IPS DF 19.7 (cell line): ENCODE measurements at regions not wholly inside any gene's neighbourhood (a gene's known extent, or its start where the extent isn't known, plus 50 kb on each side); places are given as distances from the start of the nearest gene placed in this dataset.

Source experiments
- DNase-seq: peaks from one replicate; pipeline ENCODE4 v3.0.0-alpha.2; 2013; ENCODE audit warnings: low read depth, low spot score

- no peak for DNase-seq
Measured at GRCh38 chr7:114755856-114756255, 166.0 kb upstream of the MDFIC start.

GRCh38 chr7:114758661-114759227 is 163.2 kb upstream of the MDFIC start:
- DNase-seq: no peak

GRCh38 chr7:114759347-114760062 is 162.4 kb upstream of the MDFIC start:
- no peak for DNase-seq

GRCh38 chr7:114760477-114760876 is 161.4 kb upstream of the MDFIC start:
- no peak for DNase-seq

GRCh38 chr7:114761973-114762372 is 159.9 kb upstream of the MDFIC start:
- DNase-seq: no peak

- DNase-seq: no peak
Measured at GRCh38 chr7:114765331-114766040, 156.4 kb upstream of the MDFIC start.

- no peak for DNase-seq
Measured at GRCh38 chr7:114766041-114766356, 155.9 kb upstream of the MDFIC start.

GRCh38 chr7:114777288-114777687 is 144.6 kb upstream of the MDFIC start:
- no peak for DNase-seq

- no peak for DNase-seq
Measured at GRCh38 chr7:114783508-114783907, 138.4 kb upstream of the MDFIC start.

GRCh38 chr7:114784177-114784576 is 137.7 kb upstream of the MDFIC start:
- DNase-seq: no peak

GRCh38 chr7:114784746-114785145 is 137.1 kb upstream of the MDFIC start:
- no peak for DNase-seq

GRCh38 chr7:114785496-114785895 is 136.4 kb upstream of the MDFIC start:
- no peak for DNase-seq

GRCh38 chr7:114786455-114786854 is 135.4 kb upstream of the MDFIC start:
- DNase-seq: no peak

GRCh38 chr7:114787556-114787955 is 134.3 kb upstream of the MDFIC start:
- DNase-seq: no peak

GRCh38 chr7:114788706-114789105 is 133.2 kb upstream of the MDFIC start:
- no peak for DNase-seq

GRCh38 chr7:114789161-114789560 is 132.7 kb upstream of the MDFIC start:
- DNase-seq: no peak

- no peak for DNase-seq
Measured at GRCh38 chr7:114789871-114790311, 132.0 kb upstream of the MDFIC start.

- no peak for DNase-seq
Measured at GRCh38 chr7:114790521-114790920, 131.4 kb upstream of the MDFIC start.

- no peak for DNase-seq
Measured at GRCh38 chr7:114791771-114792170, 130.1 kb upstream of the MDFIC start.

GRCh38 chr7:114793155-114793845 is 128.6 kb upstream of the MDFIC start:
- no peak for DNase-seq

- no peak for DNase-seq
Measured at GRCh38 chr7:114795475-114795874, 126.4 kb upstream of the MDFIC start.

- no peak for DNase-seq
Measured at GRCh38 chr7:114799628-114800028, 122.3 kb upstream of the MDFIC start.
